LoVo (cell line): ENCODE measurements at regions not wholly inside any gene's neighbourhood (a gene's known extent, or its start where the extent isn't known, plus 50 kb on each side); places are given as distances from the start of the nearest gene placed in this dataset.

Experiments used
- DNase-seq: peaks from one replicate; pipeline ENCODE4 v3.0.0-alpha.2; 2016; ENCODE audit warnings: low spot score

GRCh38 chr20:6831461-6831860, 64.0 kb downstream of the BMP2 start:
- no peak for DNase-seq

DNA sequence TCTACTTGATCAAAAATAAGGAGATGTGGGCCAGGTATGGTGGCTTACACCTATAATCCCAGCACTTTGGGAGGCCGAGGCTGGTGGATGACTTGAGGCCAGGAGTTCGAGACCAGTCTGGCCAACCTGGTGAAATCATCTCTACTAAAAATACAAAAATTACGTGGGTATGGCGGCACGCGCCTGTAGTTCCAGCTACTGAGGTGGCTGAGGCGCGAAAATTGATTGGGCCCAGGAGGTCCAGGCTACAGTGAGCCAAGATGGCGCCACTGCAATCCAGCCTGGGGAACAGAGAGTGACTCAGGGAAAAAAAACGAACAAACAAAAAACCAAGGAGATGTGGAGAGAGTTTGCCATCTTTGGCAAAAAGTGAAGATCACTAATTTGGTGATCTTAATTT, 65.3 kb downstream of the BMP2 start:
- no peak for DNase-seq

- no peak for DNase-seq
Measured at GRCh38 chr20:6835609-6836008, 68.1 kb downstream of the BMP2 start.

GRCh38 chr20:6836821-6837374, 69.4 kb downstream of the BMP2 start:
- DNase-seq: no peak

- no peak for DNase-seq
Measured at GRCh38 chr20:6837730-6838129, 70.2 kb downstream of the BMP2 start.

DNA sequence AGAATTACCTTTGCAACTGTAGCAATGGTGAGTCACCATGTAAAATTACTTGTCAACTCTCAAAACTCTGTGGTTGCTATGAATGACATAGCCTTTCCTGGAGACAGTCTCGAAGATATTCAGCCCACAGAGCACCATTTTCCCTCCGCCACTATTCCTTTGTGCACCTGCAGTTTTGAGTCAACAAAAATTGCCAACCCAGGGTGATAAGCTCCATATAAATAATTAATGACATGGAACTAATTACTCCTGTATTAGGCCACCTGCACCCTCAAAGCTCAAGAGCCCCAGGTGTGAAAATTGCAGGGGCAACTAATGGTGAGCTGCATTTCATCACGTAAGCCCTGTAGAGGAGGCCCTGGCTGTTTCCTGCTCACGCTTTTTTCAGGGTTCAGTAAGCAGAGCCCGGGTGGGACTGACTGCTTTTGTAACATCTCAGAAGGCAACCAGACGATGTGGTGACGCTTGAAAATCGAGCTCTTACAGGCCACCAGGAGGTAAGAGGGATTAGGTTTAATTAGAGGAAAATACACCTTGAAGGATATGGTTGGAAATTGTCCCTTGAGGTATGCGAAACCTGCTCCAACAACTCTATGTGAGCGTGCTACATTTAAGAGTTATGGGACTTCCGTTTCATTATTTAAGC, 70.8 kb downstream of the BMP2 start:
- no peak for DNase-seq

- DNase-seq: no peak
Measured at GRCh38 chr20:6841128-6841527, 73.6 kb downstream of the BMP2 start.

GRCh38 chr20:6845141-6845540, 77.7 kb downstream of the BMP2 start:
- DNase-seq: no peak

GRCh38 chr20:6848041-6848440, 80.6 kb downstream of the BMP2 start:
- DNase-seq: no peak

DNA sequence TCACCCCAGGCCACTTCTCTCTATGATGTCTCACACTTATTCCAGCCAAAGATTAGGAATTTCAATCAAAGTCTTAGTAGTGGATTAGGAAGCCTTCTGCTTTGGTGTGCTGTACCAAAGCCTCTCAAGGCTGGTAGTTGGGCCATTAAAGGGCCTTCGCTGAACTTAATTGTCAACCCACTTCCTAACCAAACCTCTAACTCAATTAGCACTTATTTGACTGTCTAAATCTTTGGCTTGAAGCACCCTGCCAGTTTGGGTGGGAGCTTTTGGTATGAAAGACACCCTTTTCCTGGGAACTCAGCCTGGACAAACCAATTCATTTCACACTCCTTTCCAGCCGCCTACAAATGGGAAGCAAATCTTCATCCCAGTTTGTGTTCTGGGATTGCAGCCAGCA, 81.5 kb downstream of the BMP2 start:
- DNase-seq: no peak

GRCh38 chr20:6851136-6851535, 83.7 kb downstream of the BMP2 start:
- DNase-seq: no peak

GRCh38 chr20:6852478-6852877, 85.0 kb downstream of the BMP2 start:
- DNase-seq: no peak

DNA sequence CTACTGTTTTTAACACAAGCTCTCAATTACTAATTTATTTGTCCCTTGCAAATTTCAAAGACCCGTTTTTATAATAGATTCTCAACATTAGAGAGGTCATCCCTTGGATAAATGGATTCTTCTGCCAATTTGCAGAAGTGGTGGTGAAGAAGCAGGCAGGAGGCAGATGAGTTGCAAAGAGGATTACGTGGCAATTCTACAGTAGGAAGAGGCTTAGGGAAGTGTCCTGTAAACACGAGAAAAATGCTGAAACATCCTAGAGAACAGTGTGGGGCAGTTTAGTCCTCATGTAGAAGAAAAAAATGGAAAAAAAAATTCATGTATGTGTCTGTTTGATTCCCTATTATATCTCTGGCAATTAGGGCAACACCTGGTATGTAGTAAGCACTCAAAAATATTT, 87.6 kb downstream of the BMP2 start:
- no peak for DNase-seq

DNA sequence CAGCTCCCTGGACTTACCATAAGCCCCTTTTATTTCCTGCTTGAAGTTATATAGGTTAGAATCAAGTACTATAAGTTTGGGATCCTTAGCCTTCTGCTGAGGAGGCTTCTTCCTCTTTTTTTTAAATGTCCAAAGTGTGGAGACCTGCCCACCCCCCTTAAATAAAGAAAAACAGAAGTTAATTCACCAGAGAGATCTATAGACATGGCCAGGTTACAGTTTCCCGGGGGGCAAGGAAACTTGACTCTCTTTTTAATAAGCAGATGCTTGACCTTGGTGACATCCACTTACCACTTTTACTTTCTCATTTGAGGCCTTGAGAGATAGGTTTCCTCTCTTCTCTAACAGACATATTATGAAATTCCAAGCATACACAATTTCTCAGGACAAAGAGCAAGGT, 88.3 kb downstream of the BMP2 start:
- no peak for DNase-seq

GRCh38 chr20:6857927-6858326, 90.4 kb downstream of the BMP2 start:
- no peak for DNase-seq

DNA sequence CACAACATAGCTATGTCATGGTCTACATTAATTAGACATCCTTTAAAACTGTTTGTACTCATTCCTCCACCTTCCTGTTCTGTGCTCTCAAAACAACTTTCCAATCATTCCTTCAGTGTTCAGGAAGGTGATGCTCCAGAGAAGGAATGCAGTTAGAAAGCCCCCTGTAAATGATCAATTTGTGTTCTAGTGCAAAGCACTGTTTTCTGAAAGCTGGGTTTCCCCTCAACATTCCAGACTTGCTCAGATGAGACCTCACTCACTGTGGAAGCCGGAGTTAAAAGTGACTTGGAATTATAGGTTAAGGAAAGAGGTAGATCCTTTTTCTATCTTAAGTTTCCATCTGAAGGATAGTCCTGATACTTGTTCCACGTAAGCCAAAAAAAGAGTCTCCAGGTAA, 95.9 kb downstream of the BMP2 start:
- DNase-seq: no peak

- DNase-seq: no peak
Measured at GRCh38 chr20:6863798-6864201, 96.3 kb downstream of the BMP2 start.

- no peak for DNase-seq
Measured at GRCh38 chr20:6864740-6865139, 97.3 kb downstream of the BMP2 start.

GRCh38 chr20:6866741-6867140, 99.3 kb downstream of the BMP2 start:
- no peak for DNase-seq

DNA sequence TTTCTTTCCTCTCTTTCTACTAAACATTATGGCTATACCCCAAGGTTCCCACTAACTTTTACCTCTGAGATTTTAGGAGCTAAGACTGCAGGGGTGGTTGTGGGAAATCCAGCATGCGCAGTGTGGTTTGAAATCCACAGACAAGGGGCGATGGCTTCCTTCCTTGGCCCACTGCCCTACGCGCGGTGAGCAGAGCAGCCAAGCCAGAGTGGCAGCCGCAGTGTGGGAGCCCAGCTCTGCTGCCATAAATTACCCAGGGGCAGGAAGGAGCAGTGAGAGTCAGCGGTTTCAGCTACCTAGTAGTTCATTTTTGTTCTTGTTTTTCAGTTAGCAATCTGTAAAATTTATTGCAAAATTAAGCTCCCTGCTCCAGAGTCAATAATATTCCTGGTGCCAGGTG, 101.4 kb downstream of the BMP2 start:
- DNase-seq: no peak

DNA sequence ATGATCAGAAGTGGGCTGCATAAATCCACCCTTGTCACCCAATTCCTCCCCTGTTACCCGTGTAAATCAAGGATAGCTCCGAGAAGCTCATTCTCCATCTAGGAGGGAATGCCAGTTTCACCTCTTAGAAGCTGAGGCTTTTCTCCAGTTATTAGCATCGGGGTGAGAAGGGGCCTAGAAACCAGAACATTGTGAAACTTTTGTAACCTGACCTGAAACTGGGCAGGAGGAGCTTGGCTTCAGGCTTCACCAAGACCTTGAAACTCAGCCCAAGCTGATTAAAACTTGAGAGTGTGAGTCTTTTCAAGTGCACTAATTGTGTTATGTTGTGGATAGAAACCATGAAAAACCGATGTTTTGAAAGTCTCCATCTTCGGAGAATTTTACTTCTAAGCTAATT, 103.1 kb downstream of the BMP2 start:
- DNase-seq: no peak

- no peak for DNase-seq
Measured at GRCh38 chr20:6877633-6878032, 110.1 kb downstream of the BMP2 start.

DNA sequence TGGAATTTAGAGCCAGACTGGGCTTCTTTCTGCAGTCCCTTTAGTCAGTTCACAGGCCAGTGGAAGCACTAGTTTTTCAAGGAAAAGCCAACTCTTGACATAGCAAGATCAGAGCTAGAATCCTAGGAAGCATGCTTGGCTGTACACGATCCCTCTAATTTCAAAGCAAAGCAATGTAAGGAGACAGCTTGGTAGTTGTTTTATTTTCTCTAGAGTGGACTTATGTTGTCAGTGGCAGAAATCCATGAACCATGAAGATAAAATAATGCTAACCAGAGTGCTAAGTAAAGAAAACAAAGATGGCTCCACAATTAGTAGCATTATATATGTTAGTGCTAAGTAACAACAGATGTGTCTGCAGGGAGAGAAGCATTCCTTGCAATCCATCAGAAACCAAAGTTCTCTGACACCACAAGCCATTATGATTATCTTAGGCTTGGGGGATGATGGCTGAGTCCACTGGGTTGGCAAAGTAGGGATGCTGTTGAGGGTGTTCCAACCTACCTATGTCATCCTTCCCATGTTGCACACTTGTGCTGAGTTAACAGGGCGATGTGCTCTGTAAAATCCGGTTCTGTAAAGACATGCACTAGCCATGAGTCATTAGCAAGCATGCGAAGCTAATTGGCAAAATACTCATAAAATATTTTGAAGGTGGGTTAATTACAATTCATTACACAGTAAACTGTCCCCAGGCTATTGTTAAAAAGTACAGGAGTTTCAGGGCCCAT, 115.2 kb downstream of the BMP2 start:
- DNase-seq: no peak

- DNase-seq: no peak
Measured at GRCh38 chr20:6884114-6884513, 116.6 kb downstream of the BMP2 start.
